ENCODE measurements at regions not wholly inside any gene's neighbourhood (a gene's known extent, or its start where the extent isn't known, plus 50 kb on each side); places are given as distances from the start of the nearest gene placed in this dataset.

DNA sequence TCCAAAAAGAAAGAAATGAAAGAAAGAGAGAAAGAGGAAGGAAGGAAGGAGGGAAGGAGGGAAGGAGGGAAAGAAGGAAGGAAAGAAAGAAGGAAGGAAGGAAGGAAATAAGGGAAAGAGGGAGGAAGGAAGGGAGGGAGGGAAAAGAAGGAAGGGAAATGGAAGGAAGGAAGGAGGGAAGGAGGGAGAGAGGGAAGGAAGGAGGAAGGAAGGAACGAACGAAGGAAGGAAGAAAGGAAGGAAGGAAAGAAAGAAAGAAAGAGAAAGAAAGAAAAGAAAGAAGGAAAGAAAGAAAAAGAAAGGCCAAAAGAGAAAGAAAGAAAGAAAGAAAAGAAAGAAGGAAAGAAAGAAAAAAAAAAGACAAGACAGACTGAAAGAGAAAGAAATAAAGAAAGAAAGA is 263.9 kb upstream of the ATP10B start:
- TF ChIP-seq YY1 (IDR thresholded peaks at IDR 0.05; ENCODE audit: insufficient read depth, insufficient read length): no peak
- no peak for TF ChIP-seq SUZ12 (IDR thresholded peaks at IDR 0.05; ENCODE audit: extremely low read depth, insufficient read depth, insufficient read length)
- TF ChIP-seq ZNF274 (IDR thresholded peaks at IDR 0.05; ENCODE audit: low read depth, low read length): no peak

All from NT2/D1 (cell line).